Glutamatergic neuron (in vitro differentiated cells): ENCODE measurements at regions not wholly inside any gene's neighbourhood (a gene's known extent, or its start where the extent isn't known, plus 50 kb on each side); places are given as distances from the start of the nearest gene placed in this dataset.

Source experiments
- DNase-seq: peaks from one replicate; pipeline ENCODE4 v3.0.0; 2022
- H3K27ac Mint-ChIP-seq: one replicate; pipeline ENCODE4 v1.8.0; 2020; ENCODE audit warnings: mild to moderate bottlenecking, mixed read lengths, inconsistent platforms; ENCODE audit not compliant: unreplicated experiment
- H3K27me3 Mint-ChIP-seq: one replicate; pipeline ENCODE4 v1.8.0; 2020; ENCODE audit warnings: mild to moderate bottlenecking, moderate library complexity, mixed read lengths, inconsistent platforms; ENCODE audit not compliant: unreplicated experiment
- H3K36me3 Mint-ChIP-seq: one replicate; pipeline ENCODE4 v1.8.0; 2020; ENCODE audit warnings: mild to moderate bottlenecking, mixed read lengths, inconsistent platforms; ENCODE audit not compliant: unreplicated experiment
- H3K4me1 Mint-ChIP-seq: one replicate; pipeline ENCODE4 v1.8.0; 2020; ENCODE audit warnings: mild to moderate bottlenecking, low read depth, mixed read lengths, inconsistent platforms; ENCODE audit not compliant: unreplicated experiment
- H3K4me3 Mint-ChIP-seq: one replicate; pipeline ENCODE4 v1.8.0; 2020; ENCODE audit warnings: mild to moderate bottlenecking, mixed read lengths, inconsistent platforms; ENCODE audit not compliant: unreplicated experiment
- H3K9me3 Mint-ChIP-seq: one replicate; pipeline ENCODE4 v1.8.0; 2020; ENCODE audit warnings: mild to moderate bottlenecking, moderate library complexity, mixed read lengths, inconsistent platforms; ENCODE audit not compliant: unreplicated experiment
- TF ChIP-seq, protein P1 (sequence below): fragments of 200-600 bp; sonication (generic); IDR thresholded peaks from one replicate; pipeline ENCODE4 v1.5.0; 2021; ENCODE audit not compliant: partially characterized antibody, unreplicated experiment

DNA sequence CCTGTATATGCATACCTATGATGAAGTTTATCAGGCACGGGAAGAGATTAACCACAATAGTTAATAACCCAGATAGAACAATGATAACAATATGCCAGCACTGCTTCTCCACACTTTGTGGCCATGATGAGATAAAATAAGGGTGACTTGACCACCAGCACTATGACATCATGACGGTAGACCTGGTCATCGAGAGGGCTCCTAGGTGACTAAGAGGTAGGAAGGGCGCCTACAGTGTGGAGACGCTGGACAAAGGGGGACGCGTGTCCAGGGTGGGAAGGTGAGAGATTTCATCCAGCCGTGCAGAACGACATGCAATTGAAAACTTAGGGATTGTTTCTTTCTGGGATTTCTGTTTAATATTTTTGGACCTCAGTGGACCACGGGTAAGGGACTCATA, 221.8 kb upstream of the RTL1 start:
- no peak overlapping the region for H3K27ac Mint-ChIP-seq

DNA sequence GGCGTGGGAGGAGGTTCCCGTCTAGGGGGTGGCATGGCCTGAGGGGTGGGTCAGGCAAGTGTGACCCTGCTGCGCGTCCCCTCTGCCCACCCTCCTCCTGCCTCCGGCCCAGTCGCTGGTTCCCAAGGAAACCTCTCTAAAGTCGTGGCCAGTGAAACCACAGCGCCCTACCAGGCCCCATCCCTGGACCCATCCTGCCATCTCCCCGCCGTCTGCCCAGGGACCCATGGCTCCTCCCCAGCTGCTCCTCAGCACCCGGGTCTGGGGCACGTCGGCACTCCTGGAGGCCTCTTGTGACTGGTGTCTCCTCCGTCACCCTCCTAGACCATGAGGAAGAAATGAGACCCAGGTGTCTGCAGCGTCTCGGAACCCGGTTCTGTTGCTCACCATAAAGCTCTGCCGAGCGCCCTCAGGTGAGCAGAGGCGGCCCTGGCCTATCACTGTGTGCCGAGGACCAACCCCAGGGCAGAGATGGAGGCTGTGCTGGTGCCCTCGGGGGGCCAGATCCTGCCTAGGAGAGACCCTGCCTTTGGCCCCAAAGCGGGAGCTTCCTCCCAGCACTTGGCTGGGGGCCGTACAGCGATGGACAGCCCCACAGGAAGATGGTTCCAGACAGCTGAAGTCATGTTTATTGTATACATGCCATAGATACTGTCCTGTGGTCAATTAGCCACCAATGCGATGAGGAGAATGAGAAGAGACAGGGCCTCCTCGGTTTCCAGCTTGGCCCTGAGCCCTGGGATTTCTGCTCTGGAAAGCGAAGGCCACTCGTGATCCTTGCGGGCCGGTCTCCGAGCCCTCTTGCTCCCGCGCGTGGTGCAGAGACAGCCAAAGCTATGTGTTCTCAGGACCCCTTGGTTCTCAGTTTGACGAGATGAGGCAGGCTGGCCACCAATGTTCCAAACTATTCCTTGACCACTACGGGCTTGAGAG, 222.5 kb upstream of the RTL1 start:
- Mint-ChIP-seq H3K27me3 (peaks cover 8% of the 10 kb centered on the region), H3K9me3 (peaks cover 6% of the 10 kb centered on the region), H3K4me1 (no peaks in the 10 kb centered on the region), H3K4me3 (no peak overlapping the region), H3K27ac (no peak overlapping the region), H3K36me3 (peaks cover 5% of the 10 kb centered on the region)
- TF ChIP-seq, protein P1, sequence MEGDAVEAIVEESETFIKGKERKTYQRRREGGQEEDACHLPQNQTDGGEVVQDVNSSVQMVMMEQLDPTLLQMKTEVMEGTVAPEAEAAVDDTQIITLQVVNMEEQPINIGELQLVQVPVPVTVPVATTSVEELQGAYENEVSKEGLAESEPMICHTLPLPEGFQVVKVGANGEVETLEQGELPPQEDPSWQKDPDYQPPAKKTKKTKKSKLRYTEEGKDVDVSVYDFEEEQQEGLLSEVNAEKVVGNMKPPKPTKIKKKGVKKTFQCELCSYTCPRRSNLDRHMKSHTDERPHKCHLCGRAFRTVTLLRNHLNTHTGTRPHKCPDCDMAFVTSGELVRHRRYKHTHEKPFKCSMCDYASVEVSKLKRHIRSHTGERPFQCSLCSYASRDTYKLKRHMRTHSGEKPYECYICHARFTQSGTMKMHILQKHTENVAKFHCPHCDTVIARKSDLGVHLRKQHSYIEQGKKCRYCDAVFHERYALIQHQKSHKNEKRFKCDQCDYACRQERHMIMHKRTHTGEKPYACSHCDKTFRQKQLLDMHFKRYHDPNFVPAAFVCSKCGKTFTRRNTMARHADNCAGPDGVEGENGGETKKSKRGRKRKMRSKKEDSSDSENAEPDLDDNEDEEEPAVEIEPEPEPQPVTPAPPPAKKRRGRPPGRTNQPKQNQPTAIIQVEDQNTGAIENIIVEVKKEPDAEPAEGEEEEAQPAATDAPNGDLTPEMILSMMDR = no peak
- DNase-seq = peak; percentile 12

More for the DNA sequence above, 221.8 kb upstream of the RTL1 start:
- TF ChIP-seq, protein P1 = no peak
- Mint-ChIP-seq H3K36me3 (peaks cover 5% of the 10 kb centered on the region), H3K9me3 (peaks cover 6% of the 10 kb centered on the region), H3K4me3 (no peak overlapping the region), H3K27me3 (peaks cover 8% of the 10 kb centered on the region), H3K4me1 (no peaks in the 10 kb centered on the region)
- DNase-seq = no peak

DNA sequence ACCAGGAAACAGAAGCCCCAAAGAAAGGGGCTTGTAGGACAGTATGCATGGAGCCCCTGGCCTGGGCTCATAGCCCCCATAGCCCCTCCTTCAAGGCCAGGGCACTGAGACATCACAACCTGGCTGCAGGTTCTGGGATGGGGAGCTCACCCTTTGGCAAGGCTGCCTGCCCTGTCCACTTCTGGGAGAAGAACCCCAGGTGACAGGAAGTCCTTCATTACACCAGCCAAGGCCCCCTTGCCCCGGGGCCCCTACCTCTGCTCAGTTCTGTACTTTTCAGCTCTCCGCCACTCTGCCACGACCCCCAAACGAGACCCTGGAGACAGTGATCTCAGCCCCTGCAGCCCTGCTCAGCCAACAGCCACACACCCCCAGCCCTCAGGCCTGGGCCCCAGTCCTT, 223.2 kb upstream of the RTL1 start:
- no peak overlapping the region for H3K27ac Mint-ChIP-seq
- H3K27me3 Mint-ChIP-seq = peaks cover 7% of the 10 kb centered on the region
- peaks cover 8% of the 10 kb centered on the region for H3K9me3 Mint-ChIP-seq
- TF ChIP-seq, protein P1 = no peak
- H3K36me3 Mint-ChIP-seq = peaks cover 5% of the 10 kb centered on the region
- H3K4me3 Mint-ChIP-seq = no peak overlapping the region
- no peak for DNase-seq
- H3K4me1 Mint-ChIP-seq = no peaks in the 10 kb centered on the region

DNA sequence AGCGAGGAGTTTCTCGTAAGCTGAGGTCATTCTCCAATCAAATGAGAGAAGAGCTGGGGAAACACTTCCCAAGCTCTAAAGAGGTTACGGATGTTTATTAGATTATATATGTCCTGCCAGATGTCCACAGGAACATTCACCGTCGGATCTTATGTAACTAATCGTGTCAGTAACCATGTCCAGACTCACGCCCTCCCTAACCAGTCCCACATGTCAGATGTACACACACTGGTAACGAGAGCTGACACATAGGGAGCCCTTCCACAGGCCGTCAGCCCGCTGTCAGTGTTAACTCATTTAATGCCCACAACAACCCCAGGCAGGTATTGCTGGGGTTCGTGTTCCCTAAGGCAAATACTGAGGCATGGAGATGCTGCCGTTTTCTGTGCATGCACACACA, 223.7 kb upstream of the RTL1 start:
- H3K9me3 Mint-ChIP-seq = peaks cover 8% of the 10 kb centered on the region
- TF ChIP-seq, protein P1 = no peak
- H3K36me3 Mint-ChIP-seq = peaks cover 5% of the 10 kb centered on the region
- H3K27ac Mint-ChIP-seq = no peak overlapping the region
- no peak for DNase-seq
- no peak overlapping the region for H3K4me3 Mint-ChIP-seq
- peaks cover 7% of the 10 kb centered on the region for H3K27me3 Mint-ChIP-seq
- H3K4me1 Mint-ChIP-seq = no peaks in the 10 kb centered on the region
